ENCODE measurements at regions not wholly inside any gene's neighbourhood (a gene's known extent, or its start where the extent isn't known, plus 50 kb on each side); places are given as distances from the start of the nearest gene placed in this dataset.

DNA sequence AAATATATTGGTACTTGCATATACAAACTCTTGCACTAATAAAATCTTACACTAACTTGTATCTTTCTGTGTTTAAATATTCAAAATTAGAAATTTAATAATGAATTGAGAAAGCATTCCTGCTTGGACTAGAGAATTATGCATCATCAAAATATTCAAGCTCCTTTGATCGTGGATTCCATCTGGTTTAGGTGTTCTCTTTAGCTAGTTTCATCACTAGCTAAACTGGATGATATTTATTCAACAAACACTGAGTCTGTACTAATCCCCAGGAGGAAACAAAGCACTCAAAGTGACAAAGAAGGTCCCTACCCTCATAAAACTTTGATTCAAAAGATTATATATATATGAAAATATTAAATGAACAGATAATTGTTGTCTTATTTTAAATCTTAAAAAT is 1360.9 kb upstream of the ALCAM start:
- Histone ChIP-seq H3F3A (ENCODE audit: insufficient read depth, low read length, poor library complexity, severe bottlenecking) (no peaks in the 10 kb centered on the region), H3K36me3 (ENCODE audit: insufficient read depth, low read length) (no peaks in the 10 kb centered on the region), H3K9me2 (ENCODE audit: insufficient read depth, low read length) (no peaks in the 10 kb centered on the region), H3K27ac (ENCODE audit: low read length) (no peak overlapping the region), H3K9me3 (ENCODE audit: low read length) (no peaks in the 10 kb centered on the region), H3K4me2 (ENCODE audit: low read length) (no peak overlapping the region), H4K20me1 (ENCODE audit: insufficient read depth) (no peaks in the 10 kb centered on the region), H3K4me3 (ENCODE audit: low read length) (no peak overlapping the region), H3K9ac (ENCODE audit: low read length) (no peak overlapping the region), H2AFZ (ENCODE audit: low read depth, low read length) (no peak overlapping the region), H3K79me2 (replicated peaks; ENCODE audit: insufficient read depth, low read length) (no peaks in the 10 kb centered on the region), H3K27me3 (ENCODE audit: insufficient read depth, low read depth, low read length) (no peaks in the 10 kb centered on the region)
- TF ChIP-seq EP300 (conservative IDR thresholded peaks at IDR 0.05; ENCODE audit: poor library complexity, severe bottlenecking) (no peak), POLR2AphosphoS5 (IDR thresholded peaks at IDR 0.05) (no peak), RAD21 (conservative IDR thresholded peaks at IDR 0.05) (no peak), SMC3 (conservative IDR thresholded peaks at IDR 0.05; ENCODE audit: poor library complexity) (no peak), MXI1 (conservative IDR thresholded peaks at IDR 0.05; ENCODE audit: poor library complexity, severe bottlenecking) (no peak), TAF1 (IDR thresholded peaks at IDR 0.05; ENCODE audit: low read depth) (no peak), EZH2 (IDR thresholded peaks at IDR 0.05; ENCODE audit: borderline replicate concordance, insufficient read depth, low read length, poor library complexity, severe bottlenecking) (no peak)
- TF ChIP-seq, protein P1, sequence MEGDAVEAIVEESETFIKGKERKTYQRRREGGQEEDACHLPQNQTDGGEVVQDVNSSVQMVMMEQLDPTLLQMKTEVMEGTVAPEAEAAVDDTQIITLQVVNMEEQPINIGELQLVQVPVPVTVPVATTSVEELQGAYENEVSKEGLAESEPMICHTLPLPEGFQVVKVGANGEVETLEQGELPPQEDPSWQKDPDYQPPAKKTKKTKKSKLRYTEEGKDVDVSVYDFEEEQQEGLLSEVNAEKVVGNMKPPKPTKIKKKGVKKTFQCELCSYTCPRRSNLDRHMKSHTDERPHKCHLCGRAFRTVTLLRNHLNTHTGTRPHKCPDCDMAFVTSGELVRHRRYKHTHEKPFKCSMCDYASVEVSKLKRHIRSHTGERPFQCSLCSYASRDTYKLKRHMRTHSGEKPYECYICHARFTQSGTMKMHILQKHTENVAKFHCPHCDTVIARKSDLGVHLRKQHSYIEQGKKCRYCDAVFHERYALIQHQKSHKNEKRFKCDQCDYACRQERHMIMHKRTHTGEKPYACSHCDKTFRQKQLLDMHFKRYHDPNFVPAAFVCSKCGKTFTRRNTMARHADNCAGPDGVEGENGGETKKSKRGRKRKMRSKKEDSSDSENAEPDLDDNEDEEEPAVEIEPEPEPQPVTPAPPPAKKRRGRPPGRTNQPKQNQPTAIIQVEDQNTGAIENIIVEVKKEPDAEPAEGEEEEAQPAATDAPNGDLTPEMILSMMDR (IDR thresholded peaks at IDR 0.05; ENCODE audit: poor library complexity, severe bottlenecking), result no peak
- TF ChIP-seq, protein P2, sequence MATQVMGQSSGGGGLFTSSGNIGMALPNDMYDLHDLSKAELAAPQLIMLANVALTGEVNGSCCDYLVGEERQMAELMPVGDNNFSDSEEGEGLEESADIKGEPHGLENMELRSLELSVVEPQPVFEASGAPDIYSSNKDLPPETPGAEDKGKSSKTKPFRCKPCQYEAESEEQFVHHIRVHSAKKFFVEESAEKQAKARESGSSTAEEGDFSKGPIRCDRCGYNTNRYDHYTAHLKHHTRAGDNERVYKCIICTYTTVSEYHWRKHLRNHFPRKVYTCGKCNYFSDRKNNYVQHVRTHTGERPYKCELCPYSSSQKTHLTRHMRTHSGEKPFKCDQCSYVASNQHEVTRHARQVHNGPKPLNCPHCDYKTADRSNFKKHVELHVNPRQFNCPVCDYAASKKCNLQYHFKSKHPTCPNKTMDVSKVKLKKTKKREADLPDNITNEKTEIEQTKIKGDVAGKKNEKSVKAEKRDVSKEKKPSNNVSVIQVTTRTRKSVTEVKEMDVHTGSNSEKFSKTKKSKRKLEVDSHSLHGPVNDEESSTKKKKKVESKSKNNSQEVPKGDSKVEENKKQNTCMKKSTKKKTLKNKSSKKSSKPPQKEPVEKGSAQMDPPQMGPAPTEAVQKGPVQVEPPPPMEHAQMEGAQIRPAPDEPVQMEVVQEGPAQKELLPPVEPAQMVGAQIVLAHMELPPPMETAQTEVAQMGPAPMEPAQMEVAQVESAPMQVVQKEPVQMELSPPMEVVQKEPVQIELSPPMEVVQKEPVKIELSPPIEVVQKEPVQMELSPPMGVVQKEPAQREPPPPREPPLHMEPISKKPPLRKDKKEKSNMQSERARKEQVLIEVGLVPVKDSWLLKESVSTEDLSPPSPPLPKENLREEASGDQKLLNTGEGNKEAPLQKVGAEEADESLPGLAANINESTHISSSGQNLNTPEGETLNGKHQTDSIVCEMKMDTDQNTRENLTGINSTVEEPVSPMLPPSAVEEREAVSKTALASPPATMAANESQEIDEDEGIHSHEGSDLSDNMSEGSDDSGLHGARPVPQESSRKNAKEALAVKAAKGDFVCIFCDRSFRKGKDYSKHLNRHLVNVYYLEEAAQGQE (IDR thresholded peaks at IDR 0.05; ENCODE audit: borderline replicate concordance), result no peak

DNA sequence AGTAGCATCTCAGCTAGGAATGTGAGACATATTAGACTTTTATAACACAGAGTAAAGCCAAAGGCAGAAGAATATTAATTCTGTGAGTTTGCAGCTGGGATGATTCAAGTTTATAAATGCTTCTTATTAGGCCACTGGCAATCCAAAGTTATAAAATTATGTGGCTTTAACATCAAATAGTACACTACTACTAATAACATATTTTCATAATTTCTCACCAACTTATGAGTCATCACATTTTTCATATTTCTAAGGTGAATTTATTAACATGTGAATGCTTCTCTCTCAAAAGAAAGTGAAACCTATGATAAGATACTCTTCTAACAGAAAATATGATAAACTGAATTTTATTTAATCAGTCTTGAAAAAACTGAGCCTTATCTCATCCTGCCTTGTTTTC is 1348.2 kb upstream of the ALCAM start:
- H3K27me3 ChIP-seq (ENCODE audit: insufficient read depth, low read depth, low read length), result no peaks in the 10 kb centered on the region
- H3K79me2 ChIP-seq (replicated peaks; ENCODE audit: insufficient read depth, low read length), result no peaks in the 10 kb centered on the region
- TF ChIP-seq EP300 (conservative IDR thresholded peaks at IDR 0.05; ENCODE audit: poor library complexity, severe bottlenecking) (no peak), RAD21 (conservative IDR thresholded peaks at IDR 0.05) (no peak)
- H3K36me3 ChIP-seq (ENCODE audit: insufficient read depth, low read length), result no peaks in the 10 kb centered on the region
- no peak overlapping the region for H3K4me2 ChIP-seq (ENCODE audit: low read length)
- no peak overlapping the region for H3K4me3 ChIP-seq (ENCODE audit: low read length)
- no peaks in the 10 kb centered on the region for H3K9me3 ChIP-seq (ENCODE audit: low read length)
- no peak overlapping the region for H3K27ac ChIP-seq (ENCODE audit: low read length)
- H3K9me2 ChIP-seq (ENCODE audit: insufficient read depth, low read length), result no peaks in the 10 kb centered on the region
- no peaks in the 10 kb centered on the region for H4K20me1 ChIP-seq (ENCODE audit: insufficient read depth)
- no peaks in the 10 kb centered on the region for H3F3A ChIP-seq (ENCODE audit: insufficient read depth, low read length, poor library complexity, severe bottlenecking)
- no peak overlapping the region for H3K9ac ChIP-seq (ENCODE audit: low read length)
- no peak overlapping the region for H2AFZ ChIP-seq (ENCODE audit: low read depth, low read length)

- no peaks in the 10 kb centered on the region for H3F3A ChIP-seq (ENCODE audit: insufficient read depth, low read length, poor library complexity, severe bottlenecking)
- no peaks in the 10 kb centered on the region for H3K79me2 ChIP-seq (replicated peaks; ENCODE audit: insufficient read depth, low read length)
- no peak overlapping the region for H3K9ac ChIP-seq (ENCODE audit: low read length)
- TF ChIP-seq EP300 (conservative IDR thresholded peaks at IDR 0.05; ENCODE audit: poor library complexity, severe bottlenecking), result no peak
- TF ChIP-seq SMC3 (conservative IDR thresholded peaks at IDR 0.05; ENCODE audit: poor library complexity), result no peak
- TF ChIP-seq TAF1 (IDR thresholded peaks at IDR 0.05; ENCODE audit: low read depth), result no peak
- no peak for TF ChIP-seq RAD21 (conservative IDR thresholded peaks at IDR 0.05)
- no peak for TF ChIP-seq EZH2 (IDR thresholded peaks at IDR 0.05; ENCODE audit: borderline replicate concordance, insufficient read depth, low read length, poor library complexity, severe bottlenecking)
- no peak for TF ChIP-seq MXI1 (conservative IDR thresholded peaks at IDR 0.05; ENCODE audit: poor library complexity, severe bottlenecking)
- TF ChIP-seq, protein P2 (IDR thresholded peaks at IDR 0.05; ENCODE audit: borderline replicate concordance), result no peak
- no peak overlapping the region for H3K27ac ChIP-seq (ENCODE audit: low read length)
- no peaks in the 10 kb centered on the region for H3K36me3 ChIP-seq (ENCODE audit: insufficient read depth, low read length)
- no peak overlapping the region for H3K4me2 ChIP-seq (ENCODE audit: low read length)
- H4K20me1 ChIP-seq (ENCODE audit: insufficient read depth), result no peaks in the 10 kb centered on the region
- H2AFZ ChIP-seq (ENCODE audit: low read depth, low read length), result no peak overlapping the region
- H3K9me2 ChIP-seq (ENCODE audit: insufficient read depth, low read length), result no peaks in the 10 kb centered on the region
- no peaks in the 10 kb centered on the region for H3K27me3 ChIP-seq (ENCODE audit: insufficient read depth, low read depth, low read length)
- H3K9me3 ChIP-seq (ENCODE audit: low read length), result no peaks in the 10 kb centered on the region
- H3K4me3 ChIP-seq (ENCODE audit: low read length), result no peak overlapping the region
Observed at GRCh38 chr3:104031598-104031997, 1335.1 kb upstream of the ALCAM start.
